GM10266 (cell line): ENCODE measurements at regions not wholly inside any gene's neighbourhood (a gene's known extent, or its start where the extent isn't known, plus 50 kb on each side); places are given as distances from the start of the nearest gene placed in this dataset.

ENCODE experiments used
- DNase-seq: peaks from one replicate; pipeline ENCODE4 v3.0.0; 2012; ENCODE audit errors: extremely low spot score
- TF ChIP-seq, protein P1 (sequence below): IDR thresholded peaks from 2 replicates; pipeline ENCODE4 v1.5.1; 2012; ENCODE audit warnings: mild to moderate bottlenecking, low read depth; ENCODE audit not compliant: control insufficient read depth, insufficient read depth; ENCODE audit errors: missing control alignments

DNA sequence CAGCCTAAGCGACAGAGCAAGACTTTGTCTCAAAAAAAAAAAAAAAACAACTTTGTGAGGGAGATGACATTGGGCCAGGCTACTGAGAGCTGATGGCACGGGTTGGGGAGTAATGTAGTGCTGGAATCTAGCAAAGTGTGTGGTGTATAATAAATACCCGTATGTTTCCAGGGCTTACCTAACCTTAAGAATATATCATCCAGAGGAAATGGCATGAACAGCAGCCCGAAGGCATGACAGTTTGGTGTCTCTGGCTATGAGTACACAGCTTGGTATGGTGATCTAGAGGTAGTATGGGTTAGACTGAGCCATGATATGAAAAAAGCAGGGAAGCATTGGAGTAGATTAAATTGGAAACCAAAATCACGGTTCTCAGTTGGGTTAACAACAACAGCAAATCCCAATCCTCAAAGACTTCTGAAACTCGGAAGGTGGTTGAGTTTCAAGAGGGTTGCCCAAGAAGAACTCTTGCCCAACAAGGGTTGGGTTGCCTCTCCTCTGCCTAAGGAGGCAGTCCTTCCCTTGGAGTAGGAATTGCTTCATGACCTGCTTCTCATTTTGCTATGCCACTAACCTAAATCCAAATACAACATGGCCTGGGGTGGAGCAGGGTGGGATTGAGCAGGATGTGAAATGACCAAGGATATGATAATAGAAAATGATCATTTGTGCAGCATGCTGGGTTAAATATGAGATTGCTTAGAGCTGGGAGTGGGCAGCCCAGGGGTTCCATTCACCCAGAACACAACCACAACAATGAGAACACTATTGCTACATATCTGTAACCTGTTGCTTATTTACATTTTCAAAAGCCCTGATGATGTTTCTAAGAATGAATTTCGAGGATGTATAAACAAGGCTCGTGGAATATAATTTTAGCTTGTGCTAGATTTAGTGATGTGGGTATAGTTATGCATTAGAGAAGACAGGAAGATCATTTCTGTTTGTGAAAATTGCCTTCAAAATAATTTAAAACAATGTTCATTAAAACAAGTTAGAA, 64.6 kb upstream of the ZFR start:
- TF ChIP-seq, protein P1, sequence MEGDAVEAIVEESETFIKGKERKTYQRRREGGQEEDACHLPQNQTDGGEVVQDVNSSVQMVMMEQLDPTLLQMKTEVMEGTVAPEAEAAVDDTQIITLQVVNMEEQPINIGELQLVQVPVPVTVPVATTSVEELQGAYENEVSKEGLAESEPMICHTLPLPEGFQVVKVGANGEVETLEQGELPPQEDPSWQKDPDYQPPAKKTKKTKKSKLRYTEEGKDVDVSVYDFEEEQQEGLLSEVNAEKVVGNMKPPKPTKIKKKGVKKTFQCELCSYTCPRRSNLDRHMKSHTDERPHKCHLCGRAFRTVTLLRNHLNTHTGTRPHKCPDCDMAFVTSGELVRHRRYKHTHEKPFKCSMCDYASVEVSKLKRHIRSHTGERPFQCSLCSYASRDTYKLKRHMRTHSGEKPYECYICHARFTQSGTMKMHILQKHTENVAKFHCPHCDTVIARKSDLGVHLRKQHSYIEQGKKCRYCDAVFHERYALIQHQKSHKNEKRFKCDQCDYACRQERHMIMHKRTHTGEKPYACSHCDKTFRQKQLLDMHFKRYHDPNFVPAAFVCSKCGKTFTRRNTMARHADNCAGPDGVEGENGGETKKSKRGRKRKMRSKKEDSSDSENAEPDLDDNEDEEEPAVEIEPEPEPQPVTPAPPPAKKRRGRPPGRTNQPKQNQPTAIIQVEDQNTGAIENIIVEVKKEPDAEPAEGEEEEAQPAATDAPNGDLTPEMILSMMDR = no peak
- no peak for DNase-seq

DNA sequence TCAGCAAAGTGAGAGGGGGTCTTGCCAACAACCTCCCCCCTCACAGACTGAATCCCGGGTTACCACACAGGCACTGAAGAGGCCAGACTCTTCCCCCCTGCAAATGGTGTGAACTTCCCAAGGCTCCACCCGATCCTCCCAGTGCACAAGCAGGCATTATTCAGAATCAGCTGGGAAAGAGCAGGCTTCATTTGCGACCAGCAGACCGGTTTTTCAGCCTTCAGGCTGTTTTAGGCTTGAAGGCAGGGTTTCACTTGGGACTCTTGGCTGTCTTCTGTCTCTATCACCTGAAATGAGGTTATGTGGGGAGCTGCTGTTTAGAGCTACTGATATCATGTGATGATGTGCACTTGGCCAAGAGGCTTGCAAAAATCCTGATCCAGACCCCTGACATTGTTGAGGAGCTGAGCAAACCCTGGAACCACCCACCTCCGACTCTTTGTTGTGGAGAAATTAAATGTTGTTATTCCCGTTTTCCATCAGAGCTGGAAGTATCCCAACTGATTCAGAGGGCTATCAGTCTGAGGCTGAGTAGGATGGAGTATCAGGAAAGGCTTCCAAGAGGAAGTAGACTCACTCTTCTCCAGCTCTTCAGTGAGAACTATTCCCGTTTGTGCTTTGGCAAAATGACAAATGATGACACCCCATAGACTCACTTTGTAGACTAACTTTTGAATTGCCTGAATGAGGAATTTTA, 63.3 kb upstream of the ZFR start:
- TF ChIP-seq, protein P1 = no peak
- no peak for DNase-seq

DNA sequence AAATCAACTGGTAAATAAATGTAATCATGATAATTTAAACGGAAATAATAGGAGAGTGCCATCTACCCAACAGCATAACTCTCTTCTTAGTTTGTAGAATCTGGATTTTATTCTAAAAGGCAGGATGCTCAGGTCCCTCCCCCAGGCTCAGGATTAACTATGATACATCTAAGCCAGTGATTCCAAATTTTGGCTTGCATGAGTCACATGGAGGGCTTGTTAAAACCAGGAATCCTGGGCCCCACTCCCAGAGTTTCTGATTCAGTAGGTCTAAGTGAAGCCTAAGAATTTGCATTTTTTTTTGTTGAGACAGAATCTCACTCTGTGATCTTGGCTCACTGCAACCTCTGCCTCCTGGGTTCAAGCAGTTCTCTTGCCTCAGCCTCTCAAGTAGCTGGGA, 62.3 kb upstream of the ZFR start:
- TF ChIP-seq, protein P1 = no peak
- no peak for DNase-seq

DNA sequence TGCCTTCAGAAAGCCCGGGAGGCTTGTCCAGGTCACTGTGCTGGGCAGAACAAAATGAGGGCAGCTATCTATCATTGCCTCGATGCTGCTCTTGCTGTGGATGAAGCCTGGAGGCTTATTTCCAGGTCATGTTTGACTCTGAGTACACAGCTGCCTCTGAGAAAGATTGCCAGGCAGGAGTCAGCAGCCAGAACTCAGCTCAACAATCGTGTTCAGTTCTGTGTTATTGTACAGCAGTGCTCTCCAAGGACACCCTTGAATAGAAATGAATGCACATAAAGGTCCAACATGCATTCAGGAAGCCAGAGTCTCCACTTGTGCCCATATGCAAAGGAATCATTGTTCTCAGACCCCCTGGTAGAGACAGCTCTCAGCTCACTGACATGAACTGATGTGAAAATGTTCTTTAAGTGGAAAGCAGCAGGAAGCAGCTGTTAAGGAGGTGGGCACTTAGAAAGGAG, 61.7 kb upstream of the ZFR start:
- TF ChIP-seq, protein P1 = no peak
- no peak for DNase-seq

DNA sequence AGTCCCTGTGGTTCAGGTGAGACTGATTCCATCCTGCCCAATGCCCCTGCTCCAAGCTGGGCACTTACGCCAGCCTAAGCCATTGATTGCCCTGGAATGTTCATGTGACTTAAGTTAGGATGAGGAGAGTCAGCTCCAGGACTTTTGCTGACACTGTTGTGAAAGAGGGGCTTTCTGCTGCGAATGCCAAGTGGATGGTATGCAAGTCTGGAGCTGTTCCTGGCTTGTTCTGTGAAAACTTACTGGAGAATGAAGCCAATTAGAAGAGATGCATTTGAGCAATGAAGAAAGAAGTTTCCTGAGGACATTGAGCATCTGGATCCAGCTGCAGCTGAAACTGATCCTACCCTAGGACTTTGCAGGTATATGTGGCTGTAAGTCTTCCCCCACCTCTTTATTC, 61.2 kb upstream of the ZFR start:
- no peak for DNase-seq
- TF ChIP-seq, protein P1 = no peak

DNA sequence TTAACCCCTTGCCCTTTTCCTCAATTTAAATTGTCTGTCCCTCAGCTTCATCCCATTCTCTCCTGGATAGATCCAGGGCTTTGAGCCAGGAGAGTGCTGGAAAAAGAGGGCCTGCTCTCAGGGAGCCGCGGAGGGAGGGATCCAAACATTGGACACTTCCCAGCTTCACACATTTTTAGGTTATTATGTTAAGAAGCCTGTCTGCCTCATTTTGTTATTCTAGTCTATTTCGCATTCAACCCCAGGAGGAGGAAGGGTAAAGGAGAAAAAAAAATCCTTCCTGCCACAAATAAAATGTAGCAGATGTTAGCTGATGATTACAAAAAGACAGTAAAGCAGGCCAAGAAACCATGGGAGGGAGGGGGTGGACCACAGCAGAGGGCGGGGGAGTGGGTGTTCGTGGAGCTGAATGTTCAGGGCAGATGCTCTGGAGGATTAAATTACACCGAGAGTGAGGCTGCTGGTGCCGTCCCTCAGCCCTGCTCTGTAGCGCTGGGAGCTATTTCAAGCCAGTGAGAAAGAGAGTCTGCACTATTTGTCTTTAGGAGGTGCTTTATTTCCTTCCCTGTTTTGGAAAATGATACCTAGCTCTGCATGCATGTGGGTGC, 60.6 kb upstream of the ZFR start:
- no peak for DNase-seq
- TF ChIP-seq, protein P1 = no peak
